ENCODE measurements at regions not wholly inside any gene's neighbourhood (a gene's known extent, or its start where the extent isn't known, plus 50 kb on each side); places are given as distances from the start of the nearest gene placed in this dataset.

GRCh38 chr3:40766396-40766795 is 241.6 kb downstream of the ZNF621 start:
- TF ChIP-seq CTCF (IDR thresholded peaks at IDR 0.05) (no peak), POLR2A (IDR thresholded peaks at IDR 0.05) (no peak)

All from esophagus squamous epithelium (tissue), 4 donors.